ENCODE measurements at regions not wholly inside any gene's neighbourhood (a gene's known extent, or its start where the extent isn't known, plus 50 kb on each side); places are given as distances from the start of the nearest gene placed in this dataset.

- Mint-ChIP-seq H3K27me3 (ENCODE audit: low read depth, poor library complexity) (no peaks in the 10 kb centered on the region), H3K27ac (no peak overlapping the region), H3K4me1 (no peaks in the 10 kb centered on the region), H3K4me3 (no peak overlapping the region), H3K36me3 (ENCODE audit: low read depth) (no peaks in the 10 kb centered on the region), H3K9me3 (peaks cover 2% of the 10 kb centered on the region)
- DNase-seq = no peak
- TF ChIP-seq CTCF (IDR thresholded peaks at IDR 0.05) = no peak
Observed at GRCh38 chr2:52539026-52539970, 1228.3 kb upstream of the CHAC2 start.

GRCh38 chr2:52537588-52537987 is 1230.0 kb upstream of the CHAC2 start:
- Mint-ChIP-seq H3K4me1 (no peaks in the 10 kb centered on the region), H3K27ac (no peak overlapping the region), H3K9me3 (no peaks in the 10 kb centered on the region), H3K4me3 (no peak overlapping the region), H3K27me3 (ENCODE audit: low read depth, poor library complexity) (no peaks in the 10 kb centered on the region), H3K36me3 (ENCODE audit: low read depth) (no peaks in the 10 kb centered on the region)
- DNase-seq = no peak
- TF ChIP-seq CTCF (IDR thresholded peaks at IDR 0.05) = no peak

- Mint-ChIP-seq H3K27me3 (ENCODE audit: low read depth, poor library complexity) (no peaks in the 10 kb centered on the region), H3K36me3 (ENCODE audit: low read depth) (no peaks in the 10 kb centered on the region), H3K27ac (no peak overlapping the region), H3K9me3 (no peaks in the 10 kb centered on the region), H3K4me1 (no peaks in the 10 kb centered on the region), H3K4me3 (no peak overlapping the region)
- no peak for TF ChIP-seq CTCF (IDR thresholded peaks at IDR 0.05)
- DNase-seq = no peak
Observed at GRCh38 chr2:52536929-52537460, 1230.6 kb upstream of the CHAC2 start.

GRCh38 chr2:52532956-52533355 is 1234.6 kb upstream of the CHAC2 start:
- Mint-ChIP-seq H3K36me3 (ENCODE audit: low read depth) (no peaks in the 10 kb centered on the region), H3K9me3 (no peaks in the 10 kb centered on the region), H3K27me3 (ENCODE audit: low read depth, poor library complexity) (no peaks in the 10 kb centered on the region), H3K4me1 (no peaks in the 10 kb centered on the region), H3K27ac (no peak overlapping the region), H3K4me3 (no peak overlapping the region)
- DNase-seq = no peak
- TF ChIP-seq CTCF (IDR thresholded peaks at IDR 0.05) = no peak

- no peak for TF ChIP-seq CTCF (IDR thresholded peaks at IDR 0.05)
- H3K27me3 Mint-ChIP-seq (ENCODE audit: low read depth, poor library complexity) = no peaks in the 10 kb centered on the region
- H3K36me3 Mint-ChIP-seq (ENCODE audit: low read depth) = no peaks in the 10 kb centered on the region
- peaks cover 10% of the 10 kb centered on the region for H3K4me1 Mint-ChIP-seq
- H3K4me3 Mint-ChIP-seq = no peak overlapping the region
- H3K27ac Mint-ChIP-seq = no peak overlapping the region
- no peaks in the 10 kb centered on the region for H3K9me3 Mint-ChIP-seq
- DNase-seq = no peak
Observed at GRCh38 chr2:52526735-52527134, 1240.9 kb upstream of the CHAC2 start.
